Adrenal gland (tissue), 9 donors: ENCODE measurements at regions not wholly inside any gene's neighbourhood (a gene's known extent, or its start where the extent isn't known, plus 50 kb on each side); places are given as distances from the start of the nearest gene placed in this dataset.

Experiments used
- DNase-seq, 7 donors: peaks; one replicate each; pipeline ENCODE4 v3.0.0-alpha.2; 2019 to 2020
- H3K27ac ChIP-seq, 5 donors: fragments of 200-600 bp; sonication (generic) in 4 of 5; 1 replicate in 3 of 5; 2 replicates in 2 of 5; pipeline versions ENCODE4 v1.5.1 to v1.8.0; 2016 to 2020; ENCODE audit warnings: mild to moderate bottlenecking in 1 of 5
- H3K27me3 ChIP-seq: fragments of 200-600 bp; 2 replicates; pipeline ENCODE4 v1.8.0; 2021
- H3K36me3 ChIP-seq, 2 donors: fragments of 200-600 bp; replicated peaks in 1 of 2; 1 replicate in 1 of 2; 2 replicates in 1 of 2; pipeline versions ENCODE4 v1.5.1 to v1.8.0; 2018 to 2022
- H3K4me1 ChIP-seq, 2 donors: fragments of 200-600 bp; replicated peaks in 1 of 2; 1 replicate in 1 of 2; 2 replicates in 1 of 2; pipeline versions ENCODE4 v1.5.1 to v1.8.0; 2018 to 2021
- H3K4me3 ChIP-seq, 4 donors: fragments of 200-600 bp; sonication (generic) in 3 of 4; one replicate each; pipeline ENCODE4 v1.5.1; 2016 to 2018
- H3K9me3 ChIP-seq, 3 donors: fragments of 200-600 bp; sonication (generic) in 1 of 3; replicated peaks in 1 of 3; 1 replicate in 2 of 3; 2 replicates in 1 of 3; pipeline versions ENCODE4 v1.5.1 to v1.8.0; 2016 to 2021
- POLR2A ChIP-seq, 2 donors: fragments of 450-650 bp; IDR thresholded peaks; one replicate each; pipeline ENCODE4 v1.6.1; 2017; ENCODE audit warnings: antibody characterized with exemption in 2 of 2, mild to moderate bottlenecking in 2 of 2, moderate library complexity in 1 of 2
- WGBS, 4 donors: extraction: QIAGEN DNeasy Blood & Tissue Kit in 2 of 4; methylation state at CpG; one replicate each; pipeline versions ENCODE4 v1.1.5 to v1.1.7; 2013 to 2017; 5-methylcytosine and 5-hydroxymethylcytosine counted together
- intact Hi-C, 2 donors: fragments of 100-400 bp; cut with DNase I; formaldehyde crosslinking; loops; one replicate each; pipeline versions ENCODE4 v1.14.1 to v1.15.0; 2022 to 2023
- TF ChIP-seq, protein P1 (sequence below), 6 experiments: fragments of 450-650 bp in 4 of 6; fragments of 200-600 bp in 2 of 6; sonication (generic) in 1 of 6; IDR thresholded peaks; 1 replicate in 5 of 6; 2 replicates in 1 of 6; pipeline versions ENCODE4 v1.5.1 to v1.8.0; 2016 to 2021; ENCODE audit warnings: antibody characterized with exemption in 6 of 6, mild to moderate bottlenecking in 2 of 6, moderate library complexity in 1 of 6
- donor health status: healthy with polysubstance abuse.
- donor health status: Bipolar disorder and iron deficiency.
- donor health status: DM: yes; HTN: yes; CAD: no.
- donor health status: DM: no; HTN: no; CAD: no.
- donor health status: DM: no; HTN: no; CAD: no.

- TF ChIP-seq, protein P1, sequence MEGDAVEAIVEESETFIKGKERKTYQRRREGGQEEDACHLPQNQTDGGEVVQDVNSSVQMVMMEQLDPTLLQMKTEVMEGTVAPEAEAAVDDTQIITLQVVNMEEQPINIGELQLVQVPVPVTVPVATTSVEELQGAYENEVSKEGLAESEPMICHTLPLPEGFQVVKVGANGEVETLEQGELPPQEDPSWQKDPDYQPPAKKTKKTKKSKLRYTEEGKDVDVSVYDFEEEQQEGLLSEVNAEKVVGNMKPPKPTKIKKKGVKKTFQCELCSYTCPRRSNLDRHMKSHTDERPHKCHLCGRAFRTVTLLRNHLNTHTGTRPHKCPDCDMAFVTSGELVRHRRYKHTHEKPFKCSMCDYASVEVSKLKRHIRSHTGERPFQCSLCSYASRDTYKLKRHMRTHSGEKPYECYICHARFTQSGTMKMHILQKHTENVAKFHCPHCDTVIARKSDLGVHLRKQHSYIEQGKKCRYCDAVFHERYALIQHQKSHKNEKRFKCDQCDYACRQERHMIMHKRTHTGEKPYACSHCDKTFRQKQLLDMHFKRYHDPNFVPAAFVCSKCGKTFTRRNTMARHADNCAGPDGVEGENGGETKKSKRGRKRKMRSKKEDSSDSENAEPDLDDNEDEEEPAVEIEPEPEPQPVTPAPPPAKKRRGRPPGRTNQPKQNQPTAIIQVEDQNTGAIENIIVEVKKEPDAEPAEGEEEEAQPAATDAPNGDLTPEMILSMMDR (IDR thresholded peaks at IDR 0.05), result no peak
- no peak for TF ChIP-seq POLR2A (IDR thresholded peaks at IDR 0.05)
- 71 to 84% (median 80%) methylated on average over 4 of the region's 4 CpGs for WGBS, 4 donors
- peaks cover 0 to 8% of the 10 kb centered on the region in 2 donors for H3K4me1 ChIP-seq
Measured at GRCh38 chr3:187946163-187946691, 201.0 kb upstream of the BCL6 start.

GRCh38 chr3:187946981-187947380, 201.7 kb upstream of the BCL6 start:
- no peak for DNase-seq
- Histone ChIP-seq H3K27ac (no peak overlapping the region), H3K9me3 (no peaks in the 10 kb centered on the region), H3K4me3 (no peak overlapping the region), H3K4me1 (peaks cover 0 to under 1% of the 10 kb centered on the region in 2 donors), H3K27me3 (no peaks in the 10 kb centered on the region), H3K36me3 (no peaks in the 10 kb centered on the region)
- TF ChIP-seq, protein P1 (IDR thresholded peaks at IDR 0.05), result no peak
- no peak for TF ChIP-seq POLR2A (IDR thresholded peaks at IDR 0.05)
- intact Hi-C loops, result no loop called here
- WGBS, 4 donors, result 55 to 76% (median 62%) methylated on average over 6 of the region's 6 CpGs

More at GRCh38 chr3:187946163-187946691, 201.0 kb upstream of the BCL6 start:
- Histone ChIP-seq H3K27me3 (no peaks in the 10 kb centered on the region), H3K9me3 (no peaks in the 10 kb centered on the region), H3K36me3 (no peaks in the 10 kb centered on the region), H3K4me3 (no peak overlapping the region), H3K27ac (no peak overlapping the region)
- no peak for DNase-seq
- intact Hi-C loops, result no loop called here

GRCh38 chr3:187947927-187948682, 202.8 kb upstream of the BCL6 start:
- no peaks in the 10 kb centered on the region for H3K9me3 ChIP-seq
- H3K27ac ChIP-seq, result no peak overlapping the region
- no peak overlapping the region for H3K4me3 ChIP-seq
- TF ChIP-seq POLR2A (IDR thresholded peaks at IDR 0.05), result no peak
- TF ChIP-seq, protein P1 (IDR thresholded peaks at IDR 0.05), result no peak
- no peaks in the 10 kb centered on the region for H3K36me3 ChIP-seq
- intact Hi-C loops, result no loop called here
- 84 to 89% (median 87%) methylated on average over 5 of the region's 5 CpGs for WGBS, 4 donors
- no peaks in the 10 kb centered on the region for H3K4me1 ChIP-seq
- DNase-seq, result no peak
- H3K27me3 ChIP-seq, result no peaks in the 10 kb centered on the region

GRCh38 chr3:187949093-187949820, 204.0 kb upstream of the BCL6 start:
- WGBS, 4 donors, result 92 to 98% (median 95%) methylated on average over 4 of the region's 4 CpGs
- no peak overlapping the region for H3K27ac ChIP-seq
- H3K9me3 ChIP-seq, result no peaks in the 10 kb centered on the region
- TF ChIP-seq, protein P1 (IDR thresholded peaks at IDR 0.05), result no peak
- TF ChIP-seq POLR2A (IDR thresholded peaks at IDR 0.05), result no peak
- H3K36me3 ChIP-seq, result no peaks in the 10 kb centered on the region
- intact Hi-C loops, result no loop called here
- H3K4me3 ChIP-seq, result no peak overlapping the region
- no peak for DNase-seq
- no peaks in the 10 kb centered on the region for H3K27me3 ChIP-seq
- no peaks in the 10 kb centered on the region for H3K4me1 ChIP-seq
